Stimulated activated CD4-positive, alpha-beta T cell treated with anti-CD3 and anti-CD28 coated beads, Interleukin-15, amount 100 ng/mL, for 24 hours (primary cell): ENCODE measurements at regions not wholly inside any gene's neighbourhood (a gene's known extent, or its start where the extent isn't known, plus 50 kb on each side); places are given as distances from the start of the nearest gene placed in this dataset.
"Not testable (repeated sequence)": the region's sequence is repeated elsewhere in the genome, so short reads cannot be mapped to it uniquely, and the experiment has no call there.

Experiments used
- DNase-seq: peaks from one replicate; pipeline ENCODE4 v3.0.0-alpha.2; 2020

DNA sequence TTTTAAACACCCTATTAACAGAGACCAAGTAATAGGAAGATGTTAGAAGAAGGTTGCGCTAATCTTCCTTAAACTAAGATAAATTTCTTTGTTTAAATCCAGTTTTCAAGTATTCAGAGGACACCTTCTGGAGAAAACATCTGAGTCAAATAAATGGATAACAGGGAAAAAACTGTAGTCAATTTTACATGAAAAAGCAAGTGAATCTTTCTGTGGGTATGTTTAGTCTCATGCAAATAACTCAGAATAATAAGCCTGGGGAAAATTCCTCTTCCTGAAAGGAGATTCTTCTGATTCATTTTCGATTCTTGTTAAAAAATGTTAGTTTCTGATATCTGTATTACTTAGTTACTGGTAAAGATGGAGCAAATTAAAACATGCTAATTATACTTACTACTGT, 145.5 kb downstream of the CTH start:
- DNase-seq, result no peak

DNA sequence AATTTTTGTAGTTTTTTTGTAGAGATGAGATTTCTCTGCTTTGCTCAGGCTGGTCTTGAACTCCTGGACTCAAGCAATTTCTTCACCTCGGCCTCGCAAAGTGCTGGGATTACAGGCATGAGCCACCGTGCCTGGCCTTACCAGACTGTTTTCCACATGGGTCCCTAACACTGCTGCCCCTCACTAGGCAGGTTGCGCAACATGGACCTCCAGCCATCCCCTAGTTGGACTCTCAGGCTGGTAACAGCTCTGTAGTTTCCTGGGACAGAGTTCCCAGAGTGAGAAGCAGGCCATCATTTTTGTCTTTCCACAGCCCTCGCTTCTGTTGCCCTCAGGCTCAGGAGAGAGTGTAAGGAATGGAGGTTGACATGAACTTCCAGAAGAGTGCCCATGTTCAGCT, 156.1 kb downstream of the CTH start:
- DNase-seq, result no peak

GRCh38 chr1:70571191-70571590, 160.1 kb downstream of the CTH start:
- no peak for DNase-seq

DNA sequence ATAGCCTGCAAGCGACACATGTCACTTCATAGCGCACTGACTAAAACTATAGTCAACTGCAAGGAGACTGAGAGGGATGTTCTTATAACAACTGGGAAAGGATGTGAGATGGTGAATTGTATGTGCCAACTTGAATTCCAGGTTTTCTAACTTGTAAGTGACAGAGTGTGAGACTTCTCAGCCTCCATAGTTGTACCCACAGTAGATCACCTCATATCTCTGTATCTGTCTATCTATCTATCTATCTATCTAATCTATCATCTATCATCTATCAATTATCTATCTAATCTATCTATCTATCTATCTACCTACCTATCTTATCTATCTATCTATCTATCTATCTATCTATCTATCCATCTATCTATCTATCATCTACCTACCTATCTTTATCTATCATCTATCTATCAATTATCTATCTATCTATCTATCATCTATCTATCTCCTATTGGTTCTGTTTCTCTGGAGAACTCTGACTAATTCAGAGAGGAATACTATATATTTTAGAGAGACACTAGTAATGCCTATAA, 162.3 kb downstream of the CTH start:
- DNase-seq, result no peak

DNA sequence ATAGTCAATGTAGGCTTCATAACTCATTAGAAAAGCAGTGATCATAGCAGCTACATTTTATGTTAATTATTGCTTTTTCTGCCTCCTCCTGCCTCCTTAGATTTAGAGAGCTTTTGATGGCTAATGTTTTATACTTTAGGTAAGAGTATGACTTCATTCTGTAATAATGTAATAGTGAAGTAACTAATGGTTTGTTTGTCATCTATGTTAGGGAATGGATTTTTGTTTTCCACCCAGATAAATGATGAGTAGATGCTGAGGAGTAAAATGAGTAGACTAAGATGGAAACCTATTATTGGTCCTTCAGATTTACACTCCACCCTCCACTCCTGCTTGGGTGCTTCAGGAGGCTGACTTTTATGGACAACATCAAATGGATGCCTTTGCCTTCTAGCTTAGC, 170.6 kb downstream of the CTH start:
- no peak for DNase-seq

- no peak for DNase-seq
Measured at GRCh38 chr1:70583522-70583921, 172.5 kb downstream of the CTH start.

DNA sequence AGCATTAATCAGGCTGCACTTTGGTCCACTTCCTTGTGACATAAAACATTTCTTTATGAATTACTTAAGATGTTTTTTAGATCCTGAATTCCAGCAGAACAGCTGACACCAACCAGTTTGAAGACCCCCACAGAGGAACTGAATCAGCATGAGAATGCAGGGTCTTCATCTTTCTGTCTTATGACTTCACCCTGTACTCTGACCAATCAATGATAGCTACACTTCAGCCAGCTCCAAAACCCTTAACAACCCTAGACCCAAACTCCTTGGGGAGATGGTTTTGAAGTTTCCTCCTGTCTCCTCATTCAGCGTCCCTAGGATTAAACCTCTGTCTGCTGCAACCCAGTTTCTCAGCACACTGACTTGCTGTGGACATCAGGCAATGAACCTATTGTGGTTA, 175.0 kb downstream of the CTH start:
- no peak for DNase-seq

GRCh38 chr1:70587872-70588366, 176.9 kb downstream of the CTH start:
- DNase-seq, result no peak

- DNase-seq, result not testable (repeated sequence)
Measured at GRCh38 chr1:70593551-70593950, 182.5 kb downstream of the CTH start.

GRCh38 chr1:70608815-70609214, 197.7 kb downstream of the CTH start:
- no peak for DNase-seq

DNA sequence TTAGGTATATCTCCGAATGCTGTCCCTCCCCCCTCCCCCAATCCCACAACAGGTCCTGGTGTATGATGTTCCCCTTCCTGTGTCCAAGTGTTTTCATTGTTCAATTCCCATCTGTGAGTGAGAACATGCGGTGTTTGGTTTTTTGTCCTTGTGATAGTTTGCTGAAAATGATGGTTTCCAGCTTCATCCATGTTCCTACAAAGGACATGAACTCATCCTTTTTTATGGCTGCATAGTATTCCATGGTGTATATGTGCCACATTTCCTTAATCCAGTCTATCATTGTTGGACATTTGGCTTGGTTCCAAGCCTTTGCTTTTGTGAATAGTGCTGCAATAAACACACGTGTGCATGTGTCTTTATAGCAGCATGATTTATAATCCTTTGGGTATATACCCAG, 199.1 kb downstream of the CTH start:
- not testable (repeated sequence) for DNase-seq

DNA sequence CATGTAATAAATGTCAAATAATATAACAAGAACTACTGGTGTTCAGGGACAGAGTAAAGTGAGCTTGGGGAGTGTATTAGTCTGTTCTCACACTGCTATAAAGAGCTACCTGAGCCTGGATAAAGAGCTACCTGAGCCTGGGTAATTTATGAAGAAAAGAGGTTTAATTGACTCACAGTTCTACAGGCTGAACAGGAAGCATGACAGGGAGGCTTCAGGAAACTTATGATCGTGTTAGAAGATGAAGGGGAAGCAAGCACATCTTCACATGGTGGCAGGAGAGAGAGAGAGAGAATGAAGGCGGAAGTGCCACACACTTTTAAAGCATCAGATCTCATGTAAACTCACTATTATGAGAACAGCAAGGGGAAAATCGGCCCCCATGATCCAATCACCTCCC, 205.9 kb downstream of the CTH start:
- DNase-seq, result no peak

DNA sequence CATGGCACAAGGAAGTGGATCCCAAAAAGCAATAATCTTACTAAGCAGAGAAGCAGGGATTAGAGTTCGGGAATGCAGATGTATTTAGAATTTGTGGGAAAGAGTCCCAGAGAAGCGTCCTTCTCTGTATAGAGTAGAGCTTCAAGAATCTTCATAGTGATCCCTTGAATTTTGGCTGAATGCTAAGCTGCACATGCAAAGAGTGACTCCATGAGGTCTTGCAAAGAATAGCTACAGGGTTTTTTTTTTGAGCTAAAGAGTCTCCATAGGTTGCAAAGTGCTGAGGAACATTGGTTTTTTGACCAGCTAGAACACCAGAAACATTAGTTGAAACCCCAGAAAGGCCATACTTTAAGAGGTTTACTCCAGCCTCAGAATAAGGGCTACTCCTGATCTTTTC, 206.7 kb downstream of the CTH start:
- DNase-seq, result no peak

- DNase-seq, result no peak
Measured at GRCh38 chr1:70627910-70628309, 216.8 kb downstream of the CTH start.

- no peak for DNase-seq
Measured at GRCh38 chr1:70628973-70629372, 217.9 kb downstream of the CTH start.

DNA sequence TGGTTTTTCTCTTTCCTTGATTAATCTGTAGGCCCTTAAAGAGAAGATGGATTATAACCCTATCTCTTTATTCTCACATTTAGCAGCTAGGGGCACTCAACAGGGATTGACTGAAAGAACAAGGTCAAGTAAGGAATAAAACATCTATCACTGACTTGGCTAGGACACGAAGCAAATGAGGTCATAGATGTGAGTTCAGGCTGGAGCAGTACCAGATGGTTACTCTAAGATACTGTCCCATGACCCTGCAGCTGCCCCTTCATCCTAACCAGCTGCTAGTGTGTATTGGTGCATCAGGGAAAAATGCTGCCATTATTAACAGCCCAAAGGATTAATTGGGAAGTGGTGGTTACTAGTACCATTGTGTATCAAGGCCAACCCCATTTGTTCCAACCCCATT, 221.9 kb downstream of the CTH start:
- DNase-seq, result no peak

- no peak for DNase-seq
Measured at GRCh38 chr1:70635868-70636267, 224.8 kb downstream of the CTH start.

GRCh38 chr1:70641868-70642267, 230.8 kb downstream of the CTH start:
- DNase-seq, result no peak

- DNase-seq, result no peak
Measured at GRCh38 chr1:70656361-70656760, 245.3 kb downstream of the CTH start.

DNA sequence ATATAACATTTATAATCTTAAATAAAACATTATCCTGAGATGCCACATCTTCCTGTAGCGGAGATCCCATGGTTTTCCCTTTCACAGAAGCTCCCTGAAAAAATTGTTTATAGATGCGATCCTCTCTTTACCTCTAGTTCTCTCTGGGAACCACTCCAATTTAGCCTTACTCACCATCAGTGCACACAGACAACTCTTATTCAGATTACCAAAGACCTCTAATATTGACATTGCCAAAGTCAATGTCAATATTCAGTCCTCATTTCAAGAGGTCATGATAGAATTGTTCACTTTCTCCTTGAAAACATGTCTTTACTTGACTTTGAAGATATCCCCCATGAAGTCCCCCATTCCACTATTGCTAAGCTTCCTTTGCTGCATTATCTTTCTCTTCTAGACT, 248.8 kb downstream of the CTH start:
- no peak for DNase-seq

DNA sequence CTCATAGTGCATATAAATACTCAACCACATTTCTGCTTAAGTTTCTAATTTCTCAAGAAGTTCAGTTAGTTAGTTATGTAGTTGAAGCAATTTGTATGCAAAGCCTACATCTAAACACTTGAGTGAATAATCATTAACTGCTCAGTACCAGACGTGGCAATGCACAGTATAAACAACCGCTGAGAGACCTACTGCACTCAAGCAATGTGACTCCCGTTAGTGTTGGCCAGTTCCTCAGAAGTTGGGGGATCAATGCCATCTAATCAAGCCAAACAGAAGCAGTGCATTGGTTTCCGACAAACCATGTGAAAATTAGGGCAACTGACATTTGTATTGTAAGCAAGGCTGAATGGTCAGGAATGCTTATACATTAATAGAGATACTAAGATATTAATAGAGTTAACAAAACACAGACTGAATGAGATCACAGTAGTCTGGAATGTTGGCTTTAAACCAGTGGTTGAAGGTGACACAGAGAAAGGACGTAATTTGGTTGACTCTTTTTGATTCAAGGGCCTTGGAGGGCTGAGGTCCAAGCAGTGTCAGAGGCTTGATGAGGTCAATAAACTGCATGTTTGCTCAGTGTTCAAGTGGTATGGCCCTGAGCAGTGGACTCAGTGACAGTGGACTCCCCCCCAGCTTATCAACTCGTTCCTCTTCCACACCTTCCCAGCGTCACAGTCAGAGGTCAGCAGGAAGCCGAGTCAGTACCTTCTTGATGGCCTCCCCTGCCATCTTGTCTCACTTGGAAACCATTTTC, 255.5 kb downstream of the CTH start:
- no peak for DNase-seq

- no peak for DNase-seq
Measured at GRCh38 chr1:70667494-70668170, 256.6 kb downstream of the CTH start.

- no peak for DNase-seq
Measured at GRCh38 chr1:70671006-70671405, 259.9 kb downstream of the CTH start.

GRCh38 chr1:70672442-70672888, 261.4 kb downstream of the CTH start:
- DNase-seq, result no peak
